ENCODE measurements at regions not wholly inside any gene's neighbourhood (a gene's known extent, or its start where the extent isn't known, plus 50 kb on each side); places are given as distances from the start of the nearest gene placed in this dataset.

DNA sequence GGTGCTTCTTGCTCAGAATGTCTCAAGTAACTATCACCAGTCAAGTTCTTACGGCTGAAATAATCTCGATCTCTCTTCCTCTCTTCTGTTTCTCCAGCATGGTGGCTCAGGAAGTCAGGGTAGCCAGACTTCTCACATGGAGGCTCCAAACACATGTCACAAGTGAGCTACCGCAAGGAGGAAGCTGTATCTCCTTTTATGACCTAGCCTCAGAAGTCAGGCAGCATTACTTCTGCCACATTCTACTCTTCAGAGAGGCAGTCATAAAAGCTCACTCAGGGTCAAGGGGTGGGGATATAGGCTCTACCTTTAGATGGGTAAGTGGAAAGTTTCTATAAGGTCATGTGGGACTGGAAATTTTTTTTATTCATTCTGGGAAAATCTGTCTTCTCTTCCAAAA lies 86.6 kb upstream of the NEO1 start:
- no peak for DNase-seq (ENCODE audit: low spot score)

DNA sequence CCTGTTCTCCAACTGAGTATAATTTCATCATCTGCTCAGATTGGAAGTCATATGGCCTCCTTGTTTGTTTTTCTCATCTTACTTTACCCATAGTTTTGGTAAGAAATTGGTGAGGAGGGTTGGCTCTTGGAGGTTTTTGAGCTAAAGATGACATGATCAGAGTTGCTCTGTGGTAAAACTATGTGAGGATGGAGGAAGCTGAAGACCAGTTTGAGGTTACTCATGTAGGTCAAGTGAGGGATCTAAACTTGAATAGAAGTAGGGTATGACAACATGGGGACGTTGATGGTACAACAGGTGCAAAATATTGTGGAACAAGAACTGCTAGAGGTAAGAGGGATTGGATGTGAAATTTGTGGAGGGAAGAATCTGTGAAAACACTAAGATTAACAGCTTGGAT lies 87.7 kb upstream of the NEO1 start:
- no peak for DNase-seq (ENCODE audit: low spot score)

DNA sequence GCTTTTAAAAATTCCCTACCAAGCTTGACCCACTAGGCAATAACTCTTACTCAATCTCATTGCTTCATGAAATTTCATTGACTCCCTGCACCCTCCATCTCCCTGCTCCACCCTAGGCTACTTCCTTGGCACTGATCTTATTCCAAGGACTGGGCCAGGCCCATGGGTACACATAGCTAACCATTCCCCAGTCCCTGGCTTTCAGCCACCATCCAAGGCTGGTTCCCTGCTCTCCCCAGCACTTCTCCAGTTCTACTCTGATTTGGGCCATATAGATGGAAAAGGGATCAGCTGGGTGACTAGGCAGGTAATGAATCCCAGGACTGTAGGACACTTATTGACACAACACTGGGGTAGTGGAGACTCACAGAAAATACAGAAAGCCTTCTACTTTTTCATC lies 88.1 kb upstream of the NEO1 start:
- DNase-seq (ENCODE audit: low spot score): no peak

DNA sequence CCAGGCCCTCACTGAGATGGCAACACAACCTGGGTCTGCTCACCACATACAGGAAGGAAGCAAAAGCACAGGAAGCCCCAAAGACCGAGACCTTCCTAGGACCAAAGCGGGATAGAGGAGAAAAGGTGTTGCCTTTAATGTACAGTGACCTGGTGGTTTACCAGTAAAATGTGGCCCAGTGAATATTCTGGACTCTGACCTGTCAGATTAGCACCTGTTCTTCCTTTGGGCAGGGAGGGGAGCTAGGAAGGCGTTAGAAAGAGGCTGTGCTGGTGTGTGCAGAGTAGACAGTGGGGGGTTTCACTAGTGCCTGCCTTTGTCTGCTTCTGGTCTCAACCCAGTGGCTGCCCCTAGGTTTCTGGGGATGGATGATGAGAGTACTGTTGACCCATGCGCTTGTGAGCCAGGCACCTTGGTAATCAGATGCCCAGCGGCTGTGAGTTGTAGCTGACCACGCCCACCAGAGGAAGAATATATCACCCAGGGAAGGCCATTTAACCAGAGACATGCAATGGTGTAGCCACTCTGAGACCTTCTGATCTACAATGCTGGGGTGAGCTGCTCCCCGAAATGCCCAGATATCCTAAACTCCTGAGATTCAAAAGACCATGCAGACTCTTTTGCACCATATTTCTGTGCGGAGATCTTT lies 90.1 kb upstream of the NEO1 start:
- DNase-seq (ENCODE audit: low spot score): no peak

DNA sequence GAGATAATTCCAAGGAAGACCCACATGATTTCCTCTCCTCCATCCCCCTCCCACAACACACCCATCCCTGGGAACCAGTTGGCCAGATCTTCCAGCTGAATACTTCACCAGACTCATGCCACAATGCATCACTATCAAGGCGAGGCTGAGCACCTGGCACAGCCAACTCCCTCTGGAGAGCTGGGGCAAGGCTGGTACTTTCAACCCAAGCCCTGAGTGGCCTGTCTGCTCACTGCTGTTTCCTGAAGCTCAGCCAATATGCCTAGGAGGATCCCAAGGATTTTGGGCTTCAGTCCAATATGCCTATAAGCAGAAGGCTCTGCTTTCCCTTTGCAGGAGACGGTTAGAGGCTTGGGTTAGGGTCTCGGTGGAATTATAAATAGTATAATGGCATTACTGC lies 90.9 kb upstream of the NEO1 start:
- peak; percentile 39 for DNase-seq (ENCODE audit: low spot score)

DNA sequence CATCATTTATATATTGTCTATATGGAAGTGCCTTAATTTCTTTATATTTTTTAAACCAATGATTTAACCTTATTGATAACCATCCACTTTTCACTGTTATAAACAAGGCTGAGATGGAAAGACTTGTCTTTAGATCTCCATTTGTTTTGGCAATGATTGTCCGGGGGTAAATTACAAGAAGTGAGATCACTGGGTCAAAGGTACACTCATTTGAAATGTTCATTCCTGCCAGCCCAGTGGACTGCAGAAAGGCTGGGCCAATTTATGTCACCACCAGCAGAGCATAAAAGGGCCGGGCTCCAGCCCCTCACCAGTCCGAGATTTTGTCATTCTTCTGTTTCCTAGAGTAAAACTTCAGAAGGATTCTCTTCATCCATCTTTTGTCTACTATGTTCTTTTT lies 93.6 kb upstream of the NEO1 start:
- DNase-seq (ENCODE audit: low spot score): no peak

DNA sequence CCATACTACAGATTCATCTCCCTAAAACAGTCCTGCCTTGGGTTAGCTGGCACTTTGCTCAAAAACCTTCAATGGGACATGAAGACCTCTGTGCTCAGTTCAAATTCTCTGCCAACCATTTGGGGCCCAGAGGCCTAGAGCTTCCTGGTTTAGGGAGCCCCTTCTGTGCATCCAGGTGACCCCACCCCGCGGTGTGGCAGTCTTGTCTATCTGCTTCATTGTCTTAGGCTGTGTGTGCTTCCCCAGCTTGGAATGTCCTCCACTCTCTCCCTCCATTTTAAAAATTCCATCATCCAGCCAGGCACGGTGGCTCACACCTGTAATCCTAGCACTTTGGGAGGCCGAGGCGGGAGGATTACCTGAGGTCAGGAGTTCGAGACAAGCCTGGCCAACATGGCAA lies 99.0 kb upstream of the NEO1 start:
- no peak for DNase-seq (ENCODE audit: low spot score)

DNA sequence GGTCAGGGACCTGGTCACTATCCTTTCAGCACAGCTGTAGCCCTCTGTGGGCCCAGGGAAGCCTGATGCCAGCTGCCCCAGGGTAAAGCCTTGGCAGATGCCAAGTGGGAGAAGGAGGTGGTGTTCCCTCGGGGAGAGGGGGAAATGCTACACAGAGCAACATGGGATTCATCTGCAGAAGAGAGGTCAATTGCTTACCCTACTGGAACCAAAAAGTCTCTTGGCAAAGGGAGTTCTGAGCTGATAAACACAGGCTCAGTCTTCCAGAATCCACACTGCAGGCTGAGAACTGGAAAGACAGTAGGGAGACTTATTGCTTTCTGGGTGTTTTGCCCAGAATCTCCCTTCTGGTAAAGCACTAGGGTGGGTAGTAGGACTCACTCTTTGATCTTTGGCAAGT lies 100.1 kb upstream of the NEO1 start:
- no peak for DNase-seq (ENCODE audit: low spot score)

DNA sequence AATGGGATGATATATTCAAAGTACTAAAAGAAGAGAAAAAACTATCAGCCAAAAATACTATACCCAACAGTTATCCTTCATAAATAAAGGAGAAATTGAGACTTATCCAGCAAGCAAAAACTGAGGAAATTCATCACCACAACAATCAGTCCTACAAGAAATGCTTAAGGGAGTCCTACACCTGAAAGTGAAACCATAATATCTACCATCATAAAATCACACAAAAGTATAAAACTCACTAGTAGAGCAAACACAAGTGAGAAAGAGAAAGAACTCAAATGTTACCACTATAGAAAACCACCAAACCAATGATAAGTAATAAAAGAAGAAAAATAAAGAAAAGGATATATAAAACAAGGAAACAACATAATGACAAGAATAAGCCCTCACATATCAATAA lies 103.6 kb upstream of the NEO1 start:
- DNase-seq (ENCODE audit: low spot score): no peak

DNA sequence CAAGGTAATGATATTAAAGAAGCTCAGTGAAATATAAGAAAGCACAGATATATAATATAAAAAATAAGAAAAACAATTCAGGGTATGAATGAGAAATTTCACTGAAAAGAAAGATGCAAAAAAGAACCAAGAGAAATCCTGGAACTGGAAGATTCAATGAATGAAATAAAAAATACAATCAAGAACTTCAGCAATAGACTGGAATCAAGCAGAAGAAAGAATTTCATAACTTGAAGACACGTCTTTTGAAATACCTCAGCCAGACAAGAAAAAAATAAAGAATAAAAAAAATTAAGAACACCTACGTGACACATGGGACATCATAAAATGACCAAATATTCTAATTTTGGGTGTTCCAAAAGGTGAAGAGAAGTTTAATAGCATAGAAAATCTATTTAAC lies 104.6 kb upstream of the NEO1 start:
- no peak for DNase-seq (ENCODE audit: low spot score)

DNA sequence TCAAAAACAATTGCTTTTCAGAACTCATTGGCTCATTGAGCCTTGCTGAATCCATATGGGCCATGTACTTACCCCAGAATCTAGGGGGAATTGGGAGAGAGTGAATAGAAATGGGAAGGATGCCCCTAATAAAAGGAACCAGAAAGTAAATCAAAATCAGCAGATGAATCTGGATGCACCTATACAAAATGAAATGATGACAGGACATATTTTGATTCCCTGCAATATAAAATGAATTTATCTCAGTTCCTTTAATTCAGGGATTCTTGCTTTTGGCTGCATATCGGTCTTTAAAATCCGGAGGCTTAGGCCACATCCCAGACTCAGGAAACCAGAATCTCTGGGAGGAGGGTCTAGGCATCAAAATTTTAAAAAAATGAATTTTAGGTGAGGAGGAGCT lies 107.7 kb upstream of the NEO1 start:
- DNase-seq (ENCODE audit: low spot score): no peak

DNA sequence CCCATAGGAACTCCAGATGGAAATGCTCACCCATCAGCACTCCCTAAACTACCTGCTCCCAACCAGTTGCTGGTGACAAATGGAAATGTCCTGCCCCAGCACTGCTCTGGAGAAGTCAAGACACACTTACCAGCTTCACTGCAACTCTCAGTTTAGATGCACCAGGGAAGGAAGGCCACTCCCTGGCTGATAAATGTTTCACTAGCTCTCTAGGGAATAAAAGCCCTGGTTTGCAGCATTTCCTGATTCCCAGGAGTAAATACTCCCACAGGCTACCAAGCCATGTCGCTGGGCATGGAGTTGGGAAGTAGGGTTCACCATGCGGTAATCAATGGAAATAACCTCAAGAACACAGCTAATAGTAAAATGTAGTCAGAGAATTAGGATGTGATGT lies 112.0 kb upstream of the NEO1 start:
- DNase-seq (ENCODE audit: low spot score): no peak

DNA sequence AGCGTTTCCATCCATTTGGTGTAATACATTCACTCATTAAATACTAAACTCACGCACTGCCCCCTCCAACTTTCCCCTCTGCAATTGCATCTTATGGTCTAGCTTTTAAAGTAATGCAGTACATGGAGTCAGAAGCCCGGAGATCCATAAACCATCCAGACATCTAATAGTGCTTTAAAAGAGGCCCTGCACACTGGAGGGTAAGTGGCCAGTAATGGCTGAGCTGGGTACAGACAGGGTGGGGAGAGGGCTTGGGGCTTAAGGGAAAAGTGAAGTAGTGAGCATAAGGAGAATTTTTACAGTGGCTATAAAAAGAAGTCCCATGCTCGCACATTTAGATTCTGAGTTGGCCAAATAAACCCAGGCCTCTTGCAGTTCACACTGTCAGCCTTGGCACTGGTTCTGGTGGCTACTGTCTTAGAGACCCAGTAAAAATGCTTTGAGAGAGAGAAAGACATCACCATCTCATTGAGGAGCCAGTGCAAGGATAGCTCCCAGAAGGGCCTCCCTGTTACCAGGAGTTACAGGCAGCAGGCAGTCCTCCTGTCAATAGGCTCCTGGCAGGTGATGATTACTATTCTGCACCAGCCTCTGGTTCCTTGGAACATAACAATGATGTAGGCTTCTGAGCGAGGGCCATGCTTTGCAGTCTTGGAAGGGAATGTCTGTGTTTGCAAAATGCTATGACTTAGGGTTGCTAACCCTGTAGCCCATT lies 112.6 kb upstream of the NEO1 start:
- DNase-seq (ENCODE audit: low spot score): no peak

DNA sequence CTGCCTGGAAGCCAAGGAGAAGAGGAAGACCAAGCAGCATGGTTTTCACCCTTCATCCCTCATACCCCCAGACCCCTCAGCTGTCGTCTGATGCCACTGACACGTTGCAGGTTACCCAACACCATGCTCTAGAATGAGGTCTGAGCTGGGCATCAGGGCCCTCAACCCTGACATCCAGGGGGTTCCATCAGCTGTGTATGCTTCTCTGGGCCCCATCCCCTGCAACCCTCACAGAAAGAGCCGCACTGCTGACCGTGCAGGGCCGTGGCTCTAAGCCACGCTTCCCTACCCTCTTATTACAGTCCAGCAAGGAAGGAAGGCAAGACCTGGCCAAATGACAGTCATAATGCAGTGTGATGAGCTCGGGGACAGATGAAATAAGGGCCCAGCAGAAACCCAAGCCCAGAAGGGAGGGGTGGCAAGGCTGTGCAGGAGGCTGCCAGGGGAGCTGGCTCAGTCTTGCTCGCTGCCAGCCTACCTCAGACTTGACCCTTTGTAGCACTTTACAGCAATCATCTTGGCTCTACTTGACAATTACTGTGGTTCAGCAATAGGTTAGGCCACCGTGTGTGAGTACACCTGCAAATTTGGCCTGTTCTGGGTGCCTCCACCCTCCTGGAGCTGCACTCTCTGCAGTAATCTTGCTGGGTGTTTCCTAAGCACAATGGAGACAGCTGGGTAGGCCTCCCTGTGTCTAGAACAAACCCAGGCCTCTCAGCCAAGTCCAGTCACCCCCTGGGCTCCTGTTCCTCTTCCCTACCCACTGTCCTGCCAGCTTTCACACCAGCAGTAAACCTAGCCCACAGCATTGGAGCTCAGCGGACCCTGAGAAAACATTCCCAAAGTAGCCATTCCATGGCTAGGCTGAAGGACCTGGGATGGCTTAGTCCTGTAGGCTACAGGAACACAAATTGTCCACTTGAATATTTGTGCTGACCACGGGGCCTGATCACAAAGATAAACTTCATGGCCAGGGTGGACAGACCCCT lies 115.3 kb upstream of the NEO1 start:
- DNase-seq (ENCODE audit: low spot score): no peak

DNA sequence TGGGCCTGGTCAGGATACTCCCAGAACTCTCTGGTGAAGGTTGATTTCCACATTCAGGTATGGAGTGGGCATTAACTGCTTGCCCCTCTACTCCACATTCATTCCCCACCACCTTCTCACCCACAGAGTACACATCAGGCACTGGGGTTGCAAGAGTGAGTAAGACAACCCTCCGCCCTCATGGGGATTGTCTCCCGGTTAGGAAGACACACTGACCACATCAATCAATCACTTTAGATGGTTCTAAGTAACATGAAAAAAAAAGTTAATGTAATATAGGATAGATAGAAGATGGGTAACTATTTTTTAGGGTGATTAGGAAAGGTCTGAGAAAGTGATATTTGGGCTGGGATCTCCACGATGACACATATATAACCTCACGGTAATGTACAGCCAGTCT lies 116.0 kb upstream of the NEO1 start:
- DNase-seq (ENCODE audit: low spot score): no peak

DNA sequence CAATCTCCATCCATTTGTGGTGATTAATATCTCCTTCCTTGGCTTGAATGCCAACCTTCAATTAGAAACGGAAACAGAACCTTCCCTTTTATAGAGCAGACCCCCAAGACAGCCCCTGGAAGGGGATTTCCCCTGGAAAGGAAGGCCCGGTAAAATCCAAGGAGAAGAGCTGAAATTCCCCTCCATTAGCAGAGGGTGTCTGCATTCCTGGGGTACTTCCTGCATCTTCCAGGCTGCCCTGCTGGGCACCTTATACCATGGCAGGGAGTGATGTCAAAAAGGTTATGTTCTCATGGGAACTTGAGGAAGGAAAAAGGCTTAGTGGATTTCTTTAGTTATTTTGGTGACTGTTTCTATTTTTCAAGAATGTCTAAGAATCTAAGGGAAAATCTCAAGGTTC lies 116.7 kb upstream of the NEO1 start:
- no peak for DNase-seq (ENCODE audit: low spot score)

DNA sequence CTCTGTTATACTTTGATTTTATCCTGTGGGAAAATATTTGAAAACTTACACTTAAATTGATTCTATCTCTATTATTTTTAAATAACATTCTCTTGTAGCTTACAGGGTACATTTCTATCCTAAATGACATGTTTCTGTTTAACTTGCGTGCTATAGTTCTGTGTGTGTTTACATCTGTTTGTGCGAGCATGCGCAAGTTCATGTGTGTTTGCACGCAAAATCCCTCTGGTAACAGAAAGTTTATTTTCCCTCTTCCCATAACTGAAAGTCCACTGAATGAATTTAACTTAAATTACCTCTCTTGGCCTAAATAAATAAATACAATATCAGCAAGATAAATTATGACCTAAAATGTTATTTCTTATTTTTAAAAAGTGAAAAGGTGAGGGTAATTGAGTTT lies 117.3 kb upstream of the NEO1 start:
- DNase-seq (ENCODE audit: low spot score): no peak

DNA sequence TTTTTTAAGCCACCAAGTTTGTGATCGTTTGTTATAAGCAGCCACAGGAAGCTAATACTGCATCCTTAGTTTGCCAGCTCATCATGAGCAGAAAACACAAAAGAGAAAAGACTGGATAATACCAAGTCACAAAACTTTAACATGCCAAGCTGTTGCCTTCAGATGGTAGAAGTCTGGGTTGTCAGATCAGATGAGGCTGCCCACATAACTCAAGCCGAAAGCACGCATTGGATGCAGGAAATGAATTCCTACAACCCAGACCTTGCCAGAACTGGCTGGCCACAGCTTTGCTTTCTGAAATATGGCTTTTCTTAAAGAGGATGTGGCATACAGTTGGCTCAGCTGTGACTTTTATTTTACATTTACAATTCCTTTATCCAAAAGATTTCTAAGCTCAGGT lies 118.3 kb upstream of the NEO1 start:
- no peak for DNase-seq (ENCODE audit: low spot score)

DNA sequence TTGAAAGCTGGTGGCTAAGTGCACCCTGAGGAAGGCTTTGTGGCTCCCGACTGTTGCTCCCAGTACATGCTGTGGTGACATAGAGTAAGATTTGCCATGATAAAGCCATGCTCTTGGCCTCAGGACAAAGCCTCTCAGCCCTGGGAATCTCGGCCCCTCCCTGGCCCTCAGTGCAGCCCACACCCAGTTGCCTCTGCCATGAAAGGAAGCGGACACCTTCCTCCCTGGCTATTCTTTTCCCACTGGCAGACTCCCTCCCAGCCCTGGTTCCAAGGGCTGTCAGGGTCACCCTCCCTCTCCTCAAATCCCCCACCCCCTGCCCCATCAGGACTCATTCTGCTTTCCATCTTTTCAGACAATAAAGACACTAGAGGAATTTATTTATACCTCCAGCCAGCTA lies 119.8 kb upstream of the NEO1 start:
- no peak for DNase-seq (ENCODE audit: low spot score)

DNA sequence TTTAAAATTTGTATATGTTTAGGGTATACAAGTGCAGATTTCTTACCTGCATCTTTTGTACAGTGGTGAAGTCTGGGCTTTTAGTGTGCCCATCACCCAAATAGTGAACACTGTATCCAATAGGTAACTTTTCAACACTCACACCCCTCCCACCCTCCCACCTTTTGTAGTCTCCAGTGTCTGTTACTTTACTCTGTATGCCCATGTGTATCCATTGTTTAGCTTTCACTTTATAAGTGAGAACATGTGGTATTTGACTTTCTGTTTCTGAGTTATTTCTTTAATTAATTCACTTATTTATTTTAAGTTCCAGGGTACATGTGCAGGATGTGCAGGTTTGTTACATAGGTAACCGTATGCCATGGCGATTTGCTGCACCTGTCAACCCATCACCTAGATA lies 124.8 kb upstream of the NEO1 start:
- no peak for DNase-seq (ENCODE audit: low spot score)

DNA sequence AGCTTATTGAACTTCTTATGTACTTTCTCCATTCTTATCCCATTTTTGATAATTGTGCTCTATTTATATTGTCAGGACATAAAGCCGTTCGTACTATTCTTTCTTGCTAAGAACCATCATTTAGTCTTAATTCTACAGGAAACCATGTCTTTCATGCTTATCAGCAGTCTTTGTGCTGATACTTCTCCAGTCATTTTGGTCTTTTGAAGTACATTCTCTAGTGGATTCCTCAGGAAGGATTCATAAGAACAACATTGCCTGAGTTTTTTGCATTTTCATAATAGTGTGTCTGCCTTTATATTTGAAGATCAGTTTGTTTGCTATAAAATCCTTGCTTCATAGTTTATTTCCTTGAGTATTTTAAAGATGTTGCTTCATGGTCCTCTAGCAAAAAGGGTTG lies 126.6 kb upstream of the NEO1 start:
- DNase-seq (ENCODE audit: low spot score): no peak

DNA sequence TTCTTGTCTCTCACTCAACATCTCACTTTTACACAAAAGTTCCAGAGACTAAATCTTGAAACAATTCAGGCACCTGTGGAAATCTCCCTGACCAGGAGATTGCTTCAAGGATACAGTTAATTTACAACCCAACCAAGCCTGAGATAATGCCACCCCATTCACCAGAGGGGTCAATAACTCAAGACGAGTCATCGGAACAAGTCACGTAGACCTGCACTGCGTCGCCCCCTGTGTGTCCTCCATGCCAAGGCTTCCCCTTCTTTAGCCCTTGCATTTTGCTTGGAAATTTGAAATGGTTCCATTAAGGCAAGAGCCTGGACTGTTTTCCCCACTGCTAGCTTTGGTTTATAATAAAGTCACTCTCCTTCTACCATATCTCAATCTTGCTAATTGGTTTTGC lies 129.0 kb upstream of the NEO1 start:
- DNase-seq (ENCODE audit: low spot score): no peak

DNA sequence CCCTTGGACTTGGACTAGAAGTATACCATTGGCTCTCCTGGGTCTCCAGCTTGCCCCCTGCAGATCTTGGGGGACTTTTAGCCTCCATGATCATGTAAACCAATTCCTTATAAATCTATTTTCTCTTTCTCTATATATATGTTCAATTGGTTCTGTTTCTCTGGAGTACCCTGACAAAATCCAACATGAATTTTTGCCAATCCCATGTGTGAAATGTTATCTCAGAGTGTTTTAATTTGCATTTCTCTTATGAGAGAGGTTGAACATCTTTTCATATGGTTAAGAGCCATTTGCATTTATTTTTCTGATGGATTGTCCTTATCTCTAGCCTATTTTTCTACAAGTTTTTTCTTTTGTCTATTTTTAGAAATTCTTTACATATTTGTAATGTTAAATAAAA lies 131.7 kb upstream of the NEO1 start:
- no peak for DNase-seq (ENCODE audit: low spot score)
